ENCODE measurements at regions not wholly inside any gene's neighbourhood (a gene's known extent, or its start where the extent isn't known, plus 50 kb on each side); places are given as distances from the start of the nearest gene placed in this dataset.

- no peak for TF ChIP-seq USF1 (CRISPR knock-in tag; IDR thresholded peaks at IDR 0.05)
- TF ChIP-seq CREM (CRISPR knock-in tag; IDR thresholded peaks at IDR 0.05), result no peak
- no peak for TF ChIP-seq CTCF (IDR thresholded peaks at IDR 0.05)
- TF ChIP-seq EMX1 (CRISPR knock-in tag; IDR thresholded peaks at IDR 0.05), result no peak
- TF ChIP-seq PRRX2 (CRISPR knock-in tag; IDR thresholded peaks at IDR 0.05), result no peak
Measured at GRCh38 chr12:124394462-124395128, 99.7 kb downstream of the RFLNA start.

All from WTC11 (cell line).